Testis (tissue), 2 donors: ENCODE measurements at regions not wholly inside any gene's neighbourhood (a gene's known extent, or its start where the extent isn't known, plus 50 kb on each side); places are given as distances from the start of the nearest gene placed in this dataset.

Experiments used
- DNase-seq: peaks from one replicate; pipeline ENCODE4 v3.0.0-alpha.2; 2019
- H3K27ac ChIP-seq, 2 donors: fragments of 200-600 bp; sonication (generic); one replicate each; pipeline ENCODE4 v1.5.1; 2019
- H3K27me3 ChIP-seq: fragments of 200-600 bp; sonication (generic); one replicate; pipeline ENCODE4 v1.5.1; 2019
- H3K36me3 ChIP-seq: fragments of 200-600 bp; sonication (generic); one replicate; pipeline ENCODE4 v1.5.1; 2017; ENCODE audit warnings: low read depth; ENCODE audit errors: missing control alignments
- H3K4me1 ChIP-seq: fragments of 200-600 bp; sonication (generic); one replicate; pipeline ENCODE4 v1.5.1; 2019
- H3K4me3 ChIP-seq, 2 donors: fragments of 200-600 bp; sonication (generic); one replicate each; pipeline ENCODE4 v1.5.1; 2017 to 2019
- H3K9me3 ChIP-seq: fragments of 200-600 bp; sonication (generic); one replicate; pipeline ENCODE4 v1.5.1; 2017
- POLR2A ChIP-seq: fragments of 450-650 bp; IDR thresholded peaks from one replicate; pipeline ENCODE4 v1.6.1; 2017; ENCODE audit warnings: antibody characterized with exemption, mild to moderate bottlenecking, moderate library complexity
- WGBS, 2 donors: methylation state at CpG; one replicate each; pipeline ENCODE4 v1.1.5; 2018; 5-methylcytosine and 5-hydroxymethylcytosine counted together
- intact Hi-C: fragments of 100-400 bp; cut with DNase I; formaldehyde crosslinking; loops from one replicate; pipeline ENCODE4 v1.15.1; 2023; ENCODE audit warnings: low total_unique reads
- TF ChIP-seq, protein P1 (sequence below), 3 experiments: fragments of 450-650 bp in 2 of 3; fragments of 200-600 bp in 1 of 3; sonication (generic) in 1 of 3; IDR thresholded peaks; one replicate each; pipeline ENCODE4 v1.5.1; 2016 to 2019; ENCODE audit warnings: antibody characterized with exemption in 3 of 3, mild to moderate bottlenecking in 2 of 3, moderate library complexity in 1 of 3

DNA sequence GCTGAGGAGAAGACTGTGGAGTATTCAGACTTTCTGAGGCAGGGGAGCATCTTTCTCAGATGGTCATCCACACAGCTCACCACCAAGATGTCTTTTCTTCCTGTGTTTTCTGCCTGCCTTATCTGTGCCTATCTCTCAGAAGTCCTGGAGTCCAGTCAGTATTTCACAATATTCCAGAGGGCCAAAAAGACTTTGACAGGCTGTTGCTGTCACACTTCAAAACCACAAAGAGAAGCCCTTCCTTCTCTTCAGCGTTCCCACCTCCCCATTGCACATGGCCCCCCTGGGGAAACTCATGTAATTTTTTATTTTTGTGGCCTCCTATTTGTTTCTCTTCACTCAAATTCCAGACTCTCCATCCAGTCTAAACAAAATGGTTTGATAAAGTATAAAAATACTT is 585.2 kb downstream of the EPHA3 start:
- no peaks in the 10 kb centered on the region for H3K9me3 ChIP-seq
- H3K36me3 ChIP-seq = no peaks in the 10 kb centered on the region
- 50 to 68% methylated on average over 1 of the region's 1 CpG for WGBS, 2 donors
- no peaks in the 10 kb centered on the region for H3K4me1 ChIP-seq
- H3K27ac ChIP-seq = no peak overlapping the region
- H3K4me3 ChIP-seq = no peak overlapping the region
- no peak for TF ChIP-seq POLR2A
- TF ChIP-seq, protein P1, sequence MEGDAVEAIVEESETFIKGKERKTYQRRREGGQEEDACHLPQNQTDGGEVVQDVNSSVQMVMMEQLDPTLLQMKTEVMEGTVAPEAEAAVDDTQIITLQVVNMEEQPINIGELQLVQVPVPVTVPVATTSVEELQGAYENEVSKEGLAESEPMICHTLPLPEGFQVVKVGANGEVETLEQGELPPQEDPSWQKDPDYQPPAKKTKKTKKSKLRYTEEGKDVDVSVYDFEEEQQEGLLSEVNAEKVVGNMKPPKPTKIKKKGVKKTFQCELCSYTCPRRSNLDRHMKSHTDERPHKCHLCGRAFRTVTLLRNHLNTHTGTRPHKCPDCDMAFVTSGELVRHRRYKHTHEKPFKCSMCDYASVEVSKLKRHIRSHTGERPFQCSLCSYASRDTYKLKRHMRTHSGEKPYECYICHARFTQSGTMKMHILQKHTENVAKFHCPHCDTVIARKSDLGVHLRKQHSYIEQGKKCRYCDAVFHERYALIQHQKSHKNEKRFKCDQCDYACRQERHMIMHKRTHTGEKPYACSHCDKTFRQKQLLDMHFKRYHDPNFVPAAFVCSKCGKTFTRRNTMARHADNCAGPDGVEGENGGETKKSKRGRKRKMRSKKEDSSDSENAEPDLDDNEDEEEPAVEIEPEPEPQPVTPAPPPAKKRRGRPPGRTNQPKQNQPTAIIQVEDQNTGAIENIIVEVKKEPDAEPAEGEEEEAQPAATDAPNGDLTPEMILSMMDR (IDR thresholded peaks at IDR 0.05) = no peak
- H3K27me3 ChIP-seq = no peaks in the 10 kb centered on the region
- intact Hi-C loops = no loop called here
- no peak for DNase-seq

DNA sequence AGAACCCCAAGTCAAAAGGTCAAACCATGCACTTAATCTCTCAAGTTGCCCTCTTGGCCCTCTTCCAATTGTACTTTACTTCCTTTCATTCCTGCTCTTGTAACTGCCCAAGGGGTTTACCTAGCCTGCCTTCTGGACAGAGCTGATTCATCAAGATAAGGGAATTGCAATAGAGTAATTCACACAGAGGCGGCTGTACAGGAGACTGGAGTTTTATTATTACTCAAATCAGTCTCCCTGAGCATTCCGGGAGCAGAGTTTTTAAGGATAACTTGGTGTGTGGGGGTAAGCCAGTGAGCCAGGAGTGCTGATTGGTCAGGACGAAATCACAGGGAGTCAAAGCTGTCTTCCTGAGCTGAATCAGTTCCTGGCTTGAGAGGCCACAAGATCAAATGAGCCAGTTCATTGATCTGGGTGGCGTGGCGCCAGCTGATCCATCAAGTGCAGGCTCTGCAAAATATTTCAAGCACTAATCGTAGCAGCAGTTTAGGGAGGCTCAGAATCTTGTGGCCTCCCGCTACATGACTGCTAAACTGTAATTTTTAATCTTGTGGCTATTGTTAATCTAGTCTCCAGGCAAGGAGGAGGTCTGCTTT is 590.0 kb downstream of the EPHA3 start:
- no peak overlapping the region for H3K27ac ChIP-seq
- intact Hi-C loops = no loop called here
- H3K9me3 ChIP-seq = no peaks in the 10 kb centered on the region
- no peaks in the 10 kb centered on the region for H3K4me1 ChIP-seq
- 66 to 87% methylated on average over 7 of the region's 7 CpGs for WGBS, 2 donors
- TF ChIP-seq, protein P1 (IDR thresholded peaks at IDR 0.05) = no peak
- TF ChIP-seq POLR2A = no peak
- no peak overlapping the region for H3K4me3 ChIP-seq
- H3K27me3 ChIP-seq = no peaks in the 10 kb centered on the region
- no peaks in the 10 kb centered on the region for H3K36me3 ChIP-seq
- DNase-seq = peak; percentile 16

DNA sequence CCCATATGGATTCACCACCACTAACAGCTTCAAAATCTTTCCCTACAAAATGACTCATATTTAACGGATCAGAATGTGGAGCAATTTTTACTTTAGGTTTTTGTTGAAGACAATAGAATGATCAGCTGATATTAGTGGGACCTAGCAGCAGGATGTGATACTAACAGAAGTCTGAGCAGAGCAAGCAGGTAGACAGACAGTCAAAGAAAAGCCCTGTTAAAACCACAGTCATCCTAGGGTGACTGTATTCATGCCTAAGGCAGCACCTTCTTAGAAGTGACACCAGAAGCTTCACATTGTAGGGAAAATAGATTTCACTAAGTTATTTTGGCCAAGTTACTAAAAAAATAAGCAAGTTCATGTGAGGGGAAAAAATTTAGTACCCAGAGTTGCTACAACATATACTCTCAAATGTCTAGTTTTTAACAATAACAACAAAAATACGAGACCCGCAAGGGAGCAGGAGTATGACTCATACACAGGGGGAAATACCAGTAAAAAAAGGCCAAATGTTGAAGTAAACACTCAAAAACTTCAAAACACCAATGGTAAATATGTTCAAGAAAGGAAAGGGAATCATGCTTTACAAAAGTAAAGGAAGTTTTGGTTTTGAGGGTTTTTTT is 590.9 kb downstream of the EPHA3 start:
- TF ChIP-seq, protein P1 (IDR thresholded peaks at IDR 0.05) = no peak
- TF ChIP-seq POLR2A = no peak
- H3K27ac ChIP-seq = no peak overlapping the region
- H3K9me3 ChIP-seq = no peaks in the 10 kb centered on the region
- intact Hi-C loops = no loop called here
- no peaks in the 10 kb centered on the region for H3K27me3 ChIP-seq
- H3K4me3 ChIP-seq = no peak overlapping the region
- DNase-seq = no peak
- no peaks in the 10 kb centered on the region for H3K36me3 ChIP-seq
- WGBS, 2 donors = 76 to 77% methylated on average over 3 of the region's 3 CpGs
- no peaks in the 10 kb centered on the region for H3K4me1 ChIP-seq

DNA sequence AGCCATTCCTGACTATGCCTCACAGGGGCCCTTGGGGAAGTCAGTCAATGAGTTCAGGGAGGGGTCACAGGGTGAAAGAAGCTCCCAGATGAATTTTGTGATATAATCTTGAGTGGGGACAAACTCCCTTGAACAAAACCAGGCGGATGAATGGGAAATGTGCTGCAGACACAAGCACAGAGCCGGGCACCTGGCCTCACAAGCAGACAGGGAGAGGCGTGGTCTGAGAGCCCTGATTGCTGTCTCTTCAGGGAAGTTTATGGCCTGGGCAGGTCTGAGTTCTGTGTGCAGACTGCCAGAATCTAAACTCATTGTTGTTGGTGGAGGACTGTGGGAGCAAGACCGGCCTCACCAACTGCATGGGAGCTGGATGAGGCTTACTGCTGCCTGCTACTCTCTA is 591.8 kb downstream of the EPHA3 start:
- Histone ChIP-seq H3K36me3 (no peaks in the 10 kb centered on the region), H3K27me3 (no peaks in the 10 kb centered on the region), H3K27ac (no peak overlapping the region), H3K4me1 (no peaks in the 10 kb centered on the region), H3K4me3 (no peak overlapping the region), H3K9me3 (no peaks in the 10 kb centered on the region)
- intact Hi-C loops = no loop called here
- no peak for DNase-seq
- 68 to 86% methylated on average over 4 of the region's 4 CpGs for WGBS, 2 donors
- TF ChIP-seq POLR2A = no peak

DNA sequence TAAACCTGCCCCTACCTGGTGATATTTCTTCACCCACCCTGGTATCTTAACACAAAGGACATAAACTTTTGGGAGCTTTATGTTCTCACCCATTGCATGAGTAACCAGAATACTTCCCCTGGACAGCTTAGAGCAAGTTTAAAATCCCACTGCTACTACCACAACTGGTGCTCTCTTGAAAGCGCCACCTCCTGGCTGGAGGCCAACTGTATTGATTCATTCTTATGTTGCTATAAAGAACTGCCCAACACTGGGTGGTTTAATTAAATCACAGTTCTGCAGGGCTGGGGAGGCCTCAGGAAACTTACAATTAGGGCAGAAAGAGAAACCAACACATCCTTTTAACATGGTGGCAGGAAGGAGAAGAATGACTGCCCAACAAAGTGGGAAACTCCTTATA is 592.4 kb downstream of the EPHA3 start:
- Histone ChIP-seq H3K4me1 (no peaks in the 10 kb centered on the region), H3K27ac (no peak overlapping the region), H3K36me3 (no peaks in the 10 kb centered on the region), H3K4me3 (no peak overlapping the region), H3K9me3 (no peaks in the 10 kb centered on the region), H3K27me3 (no peaks in the 10 kb centered on the region)
- DNase-seq = no peak
- TF ChIP-seq, protein P1 (IDR thresholded peaks at IDR 0.05) = no peak
- no peak for TF ChIP-seq POLR2A
- intact Hi-C loops = no loop called here
- 90 to 100% methylated on average over 1 of the region's 1 CpG for WGBS, 2 donors
